Stimulated activated CD8-positive, alpha-beta memory T cell treated with anti-CD3 and anti-CD28 coated beads, Interleukin-4, amount 100 ng/mL, for 48 hours (primary cell): ENCODE measurements at regions not wholly inside any gene's neighbourhood (a gene's known extent, or its start where the extent isn't known, plus 50 kb on each side); places are given as distances from the start of the nearest gene placed in this dataset.

Experiments used
- DNase-seq: peaks from one replicate; pipeline ENCODE4 v3.0.0-alpha.2; 2020

GRCh38 chr2:181357979-181358378 is 99.2 kb upstream of the ITGA4 start:
- DNase-seq: no peak

GRCh38 chr2:181362561-181362960 is 94.6 kb upstream of the ITGA4 start:
- DNase-seq: no peak

GRCh38 chr2:181363164-181363563 is 94.0 kb upstream of the ITGA4 start:
- no peak for DNase-seq

- DNase-seq: no peak
Observed at GRCh38 chr2:181364492-181365170, 92.6 kb upstream of the ITGA4 start.

GRCh38 chr2:181366675-181367175 is 90.5 kb upstream of the ITGA4 start:
- DNase-seq: no peak

GRCh38 chr2:181367411-181367810 is 89.8 kb upstream of the ITGA4 start:
- DNase-seq: no peak

GRCh38 chr2:181367906-181368435 is 89.2 kb upstream of the ITGA4 start:
- DNase-seq: no peak

GRCh38 chr2:181370126-181370525 is 87.1 kb upstream of the ITGA4 start:
- DNase-seq: no peak

GRCh38 chr2:181371195-181371594 is 86.0 kb upstream of the ITGA4 start:
- DNase-seq: no peak

- DNase-seq: no peak
Observed at GRCh38 chr2:181371782-181372645, 85.2 kb upstream of the ITGA4 start.

GRCh38 chr2:181372646-181373040 is 84.5 kb upstream of the ITGA4 start:
- no peak for DNase-seq

GRCh38 chr2:181374781-181375675 is 82.2 kb upstream of the ITGA4 start:
- no peak for DNase-seq

- no peak for DNase-seq
Observed at GRCh38 chr2:181376442-181376841, 80.7 kb upstream of the ITGA4 start.

GRCh38 chr2:181376999-181377398 is 80.2 kb upstream of the ITGA4 start:
- DNase-seq: no peak

- DNase-seq: no peak
Observed at GRCh38 chr2:181378491-181378890, 78.7 kb upstream of the ITGA4 start.

GRCh38 chr2:181380581-181380980 is 76.6 kb upstream of the ITGA4 start:
- DNase-seq: no peak

- DNase-seq: no peak
Observed at GRCh38 chr2:181384923-181385322, 72.3 kb upstream of the ITGA4 start.

GRCh38 chr2:181389524-181389923 is 67.7 kb upstream of the ITGA4 start:
- DNase-seq: no peak

GRCh38 chr2:181393472-181393871 is 63.7 kb upstream of the ITGA4 start:
- DNase-seq: no peak

- no peak for DNase-seq
Observed at GRCh38 chr2:181394741-181395437, 62.3 kb upstream of the ITGA4 start.

GRCh38 chr2:181395851-181396250 is 61.3 kb upstream of the ITGA4 start:
- no peak for DNase-seq
